HG02759 (cell line): ENCODE measurements at regions not wholly inside any gene's neighbourhood (a gene's known extent, or its start where the extent isn't known, plus 50 kb on each side); places are given as distances from the start of the nearest gene placed in this dataset.

ENCODE experiments used
- ATAC-seq: cut with Tn5 transposase; IDR thresholded peaks from one replicate; pipeline ENCODE4 v1.9.1; 2021; ENCODE audit warnings: mild to moderate bottlenecking, moderate library complexity; ENCODE audit not compliant: unreplicated experiment

DNA sequence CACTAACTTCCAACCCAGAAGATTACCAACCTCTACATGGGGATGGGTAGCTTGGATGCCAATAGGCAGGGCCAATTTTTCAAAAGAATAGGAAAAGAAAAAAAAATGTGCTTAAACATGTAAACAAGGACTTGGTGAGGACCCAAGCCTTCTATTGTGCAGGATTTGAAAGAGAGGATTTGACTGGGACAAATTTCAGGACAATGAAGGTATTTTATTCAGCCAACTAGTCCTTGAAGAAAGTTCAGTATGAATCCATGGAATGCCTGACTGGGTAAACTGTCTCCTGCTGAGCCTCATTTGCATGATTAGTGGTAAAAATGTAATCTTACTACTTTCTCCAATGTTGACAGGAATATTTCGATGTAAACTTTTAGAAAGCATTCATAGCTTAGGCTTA, 192.5 kb upstream of the RORB start:
- ATAC-seq = no peak

DNA sequence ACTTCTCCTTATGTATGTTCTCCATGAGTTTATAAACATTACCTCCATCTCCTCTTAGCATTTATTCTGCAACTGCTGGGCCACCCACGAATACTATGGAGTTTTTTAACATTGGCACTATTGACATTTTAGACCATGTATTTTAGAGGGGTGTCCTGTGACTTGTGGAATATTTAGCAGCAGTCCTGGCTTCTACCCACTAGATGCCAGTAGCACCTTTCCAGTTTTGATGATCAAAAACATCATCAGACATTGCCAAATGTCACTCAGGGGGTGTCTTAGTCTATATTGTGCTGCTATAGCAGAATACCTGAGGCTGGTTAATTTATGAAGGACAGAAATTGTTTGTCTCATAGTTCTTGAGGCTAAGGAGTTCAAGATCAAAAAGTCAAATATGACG, 187.5 kb upstream of the RORB start:
- no peak for ATAC-seq

DNA sequence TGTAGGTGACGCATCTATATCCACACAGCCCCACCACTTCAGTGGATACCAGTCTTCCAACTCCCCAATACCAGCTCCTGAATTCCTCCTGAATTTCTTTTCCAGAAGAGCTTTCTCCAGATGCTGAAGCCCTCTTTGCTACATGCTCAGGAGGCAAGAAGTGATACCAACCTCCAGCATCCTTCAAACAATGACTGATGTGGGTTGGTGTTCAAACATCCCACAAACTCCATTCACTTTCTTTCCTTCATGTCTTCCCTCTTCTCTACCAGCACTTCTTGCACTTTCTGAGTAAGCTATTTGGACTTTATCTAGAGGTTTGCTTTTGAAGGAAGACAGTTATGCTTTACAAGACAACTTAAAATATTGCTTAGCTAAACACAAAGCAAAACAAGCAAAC, 179.9 kb upstream of the RORB start:
- ATAC-seq = no peak

DNA sequence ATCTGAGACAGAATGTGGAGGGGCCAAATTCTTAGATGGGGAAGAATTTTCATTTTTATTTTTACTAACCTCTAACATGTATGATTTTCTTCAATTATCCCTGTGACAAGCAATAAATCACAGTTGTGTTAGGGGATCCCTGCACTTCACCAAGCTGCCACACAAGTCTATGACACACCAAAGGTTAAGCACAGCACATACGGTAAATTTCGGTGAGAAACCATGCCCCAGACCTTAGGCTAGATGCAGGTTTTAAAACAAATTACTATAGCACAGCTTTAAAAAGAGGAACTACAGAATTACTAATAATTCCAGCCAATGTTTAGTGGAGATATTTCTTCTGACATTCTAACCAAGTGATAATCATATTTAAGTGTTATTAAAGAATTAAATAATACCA, 175.7 kb upstream of the RORB start:
- no peak for ATAC-seq

DNA sequence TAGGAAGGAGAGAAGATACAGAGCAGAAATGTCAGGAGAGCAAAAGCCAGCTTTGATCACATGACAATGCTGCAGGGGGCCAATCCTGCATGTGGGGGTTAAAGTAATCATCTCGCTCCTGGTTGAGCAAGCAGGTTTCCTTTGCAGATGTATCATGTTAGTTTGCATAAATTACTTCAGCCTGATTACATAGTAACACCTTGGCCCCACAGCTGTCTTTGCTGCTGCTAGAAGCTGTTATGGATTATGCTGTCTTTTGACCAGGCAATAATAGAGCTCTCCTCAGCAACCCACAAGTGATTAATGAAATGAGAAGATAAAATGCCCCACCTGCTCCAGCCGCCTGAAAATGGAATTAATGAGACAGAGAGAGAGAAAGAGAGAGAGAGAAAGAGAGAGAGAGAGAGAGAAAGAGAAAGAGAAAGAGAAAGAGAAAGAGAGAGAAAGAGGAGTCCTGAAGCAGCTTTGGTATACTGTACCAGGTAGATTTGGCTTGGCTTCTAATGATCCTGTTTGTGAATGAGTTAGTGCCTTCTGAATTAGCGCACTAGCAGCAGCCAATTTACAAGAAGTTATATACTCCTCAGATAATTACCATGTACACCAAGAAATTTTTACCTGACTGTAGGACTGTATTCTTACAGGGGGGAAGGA, 174.3 kb upstream of the RORB start:
- no peak for ATAC-seq

DNA sequence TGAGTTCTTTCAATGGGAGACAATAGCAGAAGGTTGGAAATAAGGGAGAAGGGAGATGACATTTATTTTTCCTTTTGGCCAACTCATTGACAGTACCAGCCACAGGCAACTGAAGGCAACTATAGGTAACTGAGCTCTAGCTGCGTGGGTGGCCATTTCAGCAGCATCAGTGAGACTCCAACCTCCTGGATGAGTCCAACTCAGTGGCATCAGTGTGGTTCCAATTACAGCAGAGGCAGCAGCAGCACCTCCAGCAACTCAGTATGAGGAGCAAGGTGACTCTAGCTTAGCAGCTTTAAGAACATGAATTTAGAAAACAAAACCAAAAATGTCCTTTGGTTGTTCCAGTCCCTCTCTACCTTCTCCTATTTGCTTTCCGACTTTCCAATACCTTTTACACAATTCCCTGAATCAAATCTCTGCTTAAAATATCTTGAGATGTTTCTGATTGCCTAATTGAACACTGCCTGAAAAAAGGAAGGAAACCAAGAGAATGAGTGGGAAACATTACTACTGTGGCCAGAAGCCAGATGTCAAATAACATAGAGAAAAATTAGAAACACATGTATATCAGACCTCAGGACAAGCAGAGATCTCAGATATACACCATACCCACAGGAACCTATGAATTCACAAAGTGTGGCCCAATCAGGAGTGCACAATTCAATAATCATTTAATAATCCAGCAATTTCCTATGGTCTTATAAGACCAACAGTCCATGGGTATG, 166.5 kb upstream of the RORB start:
- no peak for ATAC-seq

DNA sequence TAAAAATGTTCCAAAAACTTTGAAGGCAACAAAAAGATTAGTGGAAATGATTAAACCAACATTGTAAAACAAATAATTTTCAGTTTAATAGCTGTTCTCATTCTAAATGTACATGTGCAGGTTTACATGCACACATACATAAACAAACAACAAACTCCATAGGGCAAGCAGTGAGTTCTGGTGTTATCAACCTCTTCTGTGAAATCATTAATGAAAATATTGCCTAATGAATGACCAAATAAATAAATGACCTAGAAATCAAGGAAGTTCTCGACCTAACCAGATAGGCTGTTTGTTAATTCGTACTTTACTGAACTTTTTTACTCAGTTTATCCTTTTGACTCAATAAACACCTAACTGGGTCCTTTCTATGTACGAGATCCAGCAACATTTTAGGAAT, 165.5 kb upstream of the RORB start:
- no peak for ATAC-seq

DNA sequence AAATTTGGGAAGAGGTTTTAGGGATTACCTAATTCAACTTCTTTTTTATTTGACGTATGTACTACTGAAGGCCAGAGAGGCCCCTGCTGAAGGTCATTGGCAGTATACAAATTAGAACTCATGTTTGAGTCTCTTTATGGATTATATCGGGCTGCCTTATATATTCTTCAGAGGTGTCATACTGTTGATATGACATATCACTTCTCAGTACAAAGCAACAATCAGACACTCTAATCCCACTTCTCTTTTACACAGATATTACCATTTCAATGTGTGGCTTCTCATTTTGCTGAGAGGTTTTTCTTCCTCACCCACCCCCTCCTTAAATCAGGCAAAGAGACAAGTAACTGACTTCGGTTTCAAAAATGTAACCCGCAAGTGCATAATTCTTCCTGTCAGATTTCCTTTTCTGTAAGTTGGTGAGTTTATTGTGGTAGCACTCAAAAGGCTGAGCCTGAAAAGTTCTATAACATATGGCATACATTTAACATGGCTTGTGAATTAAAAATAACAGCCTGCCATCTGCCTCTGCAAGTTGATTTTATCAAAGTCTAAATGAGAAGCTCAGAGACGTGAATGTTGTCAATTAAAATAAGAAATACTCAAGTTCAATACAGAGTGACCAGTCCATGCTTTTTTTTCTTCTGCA, 163.6 kb upstream of the RORB start:
- no peak for ATAC-seq

DNA sequence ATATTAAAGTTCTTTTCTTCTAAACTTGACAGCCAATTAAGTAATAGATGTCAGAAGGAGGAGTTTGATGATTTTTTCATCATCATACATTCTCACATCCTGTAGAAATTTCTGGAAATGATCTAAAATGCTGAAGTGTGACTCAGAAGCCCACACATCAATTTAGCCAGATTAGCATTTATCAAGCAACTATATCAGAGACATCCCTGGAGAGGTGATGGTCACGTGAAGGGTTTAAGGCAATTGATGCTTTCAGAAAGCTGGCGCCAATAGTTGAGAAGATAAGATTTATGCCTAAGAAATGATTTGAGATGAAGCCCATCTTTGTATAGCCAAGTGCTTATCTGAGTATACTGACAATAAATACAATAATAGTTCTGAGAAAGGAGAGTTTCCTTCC, 162.9 kb upstream of the RORB start:
- no peak for ATAC-seq

DNA sequence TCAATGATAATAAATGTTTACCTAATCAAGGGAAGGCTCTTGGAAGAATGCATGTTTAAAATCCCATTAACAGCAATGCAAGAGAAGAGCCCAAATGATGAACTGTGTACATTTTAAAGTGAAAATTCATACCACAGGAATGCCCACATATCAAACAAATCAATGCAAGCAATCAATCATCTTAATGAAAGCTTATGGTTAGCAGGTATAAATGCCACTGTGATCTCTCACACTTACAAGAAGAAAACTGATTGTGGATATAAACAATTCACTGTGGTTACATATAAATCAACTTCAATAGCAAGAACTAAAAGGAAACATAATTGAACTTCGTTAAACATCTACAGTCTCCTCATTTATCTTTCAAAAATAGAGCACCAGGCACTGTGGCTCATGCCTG, 161.0 kb upstream of the RORB start:
- ATAC-seq = no peak

DNA sequence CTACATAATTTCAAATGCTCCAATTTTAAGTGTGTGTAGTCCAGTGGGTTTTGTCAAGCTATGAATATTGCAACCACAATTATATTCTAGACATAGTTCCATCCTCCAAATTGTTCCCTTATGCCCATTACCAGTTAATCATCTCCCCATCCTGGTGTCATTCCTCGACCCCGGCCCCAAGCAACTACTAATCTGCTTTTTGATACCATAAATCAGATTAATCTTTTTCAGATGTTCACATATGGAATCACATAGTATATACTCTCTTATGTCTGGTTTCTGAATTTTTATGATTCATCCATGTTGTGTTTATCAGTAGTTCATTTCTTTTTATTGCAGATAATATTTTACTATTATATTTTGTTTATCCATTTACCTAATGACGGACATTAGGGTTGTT, 148.4 kb upstream of the RORB start:
- ATAC-seq = no peak

DNA sequence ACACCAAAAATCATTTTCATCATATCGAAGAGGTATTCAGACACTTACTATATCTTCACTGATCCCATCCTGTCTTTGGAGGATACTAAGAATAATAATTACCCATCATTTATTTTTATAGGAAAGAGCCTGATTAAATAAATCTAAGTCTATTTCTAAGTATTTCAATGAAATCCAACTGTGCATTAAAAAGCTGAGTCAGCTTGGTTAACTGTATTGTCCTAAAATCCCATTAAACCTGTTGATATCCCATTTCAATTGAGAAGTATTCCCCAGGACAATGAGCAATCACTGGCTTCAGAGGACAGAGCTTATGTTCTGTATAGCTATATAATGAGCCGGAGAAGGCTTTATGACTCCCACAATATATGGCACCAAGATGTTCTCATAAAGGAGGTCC, 142.0 kb upstream of the RORB start:
- ATAC-seq = no peak

DNA sequence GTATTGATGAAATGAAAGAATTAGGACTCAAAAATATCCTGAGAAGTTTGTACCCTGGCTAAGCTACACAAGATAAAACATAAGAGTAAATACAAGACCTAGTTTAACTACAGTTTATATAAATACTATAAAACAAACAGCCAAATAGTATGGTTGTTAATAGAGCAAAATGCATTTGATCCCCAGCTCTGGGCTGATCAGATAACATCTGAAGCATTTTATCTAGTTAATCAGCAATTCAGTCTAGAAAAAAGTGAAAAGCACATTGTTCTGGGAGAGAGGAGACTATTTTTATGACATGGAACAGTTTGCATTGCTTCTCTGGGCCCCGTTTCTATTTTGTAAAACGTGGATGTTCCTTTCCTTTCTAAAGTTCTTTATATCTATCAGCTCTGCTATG, 139.6 kb upstream of the RORB start:
- no peak for ATAC-seq

DNA sequence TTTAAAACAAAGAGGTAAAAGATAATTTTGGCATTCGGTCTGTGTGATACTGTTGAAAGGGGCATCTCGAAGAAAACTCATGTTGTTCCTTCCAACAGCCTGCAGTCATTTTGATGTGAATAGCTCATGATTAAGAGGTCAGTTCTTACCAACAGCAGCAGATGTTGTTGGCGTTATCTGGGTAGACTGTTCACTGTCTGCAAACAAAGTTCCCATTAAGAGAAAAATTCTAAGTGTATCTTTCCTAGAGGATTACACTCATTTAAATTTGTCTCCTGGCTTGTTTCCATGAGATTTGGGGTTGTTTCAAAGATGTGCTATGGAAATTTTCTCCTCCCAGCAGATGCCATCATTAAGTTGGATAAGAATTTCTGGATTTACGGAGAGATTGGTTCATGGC, 138.2 kb upstream of the RORB start:
- ATAC-seq = no peak

DNA sequence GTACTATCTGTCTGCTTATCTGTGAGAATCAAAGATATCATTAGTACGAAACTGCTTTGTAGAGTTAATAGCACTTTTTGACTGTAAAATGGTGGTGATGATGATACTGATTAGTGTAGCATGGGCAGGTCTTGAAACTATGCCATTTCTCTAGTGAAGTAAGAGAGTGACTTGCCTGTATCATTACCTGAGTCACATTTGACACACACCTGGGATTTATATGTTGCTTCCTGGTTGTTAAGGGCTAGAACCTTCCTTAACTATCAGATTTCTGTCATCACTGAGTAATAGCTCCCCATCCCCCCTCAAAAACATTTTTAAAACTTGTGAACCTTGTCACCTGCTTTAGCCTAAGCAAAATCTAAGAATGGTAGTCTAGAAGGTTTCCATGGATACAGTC, 135.6 kb upstream of the RORB start:
- no peak for ATAC-seq

DNA sequence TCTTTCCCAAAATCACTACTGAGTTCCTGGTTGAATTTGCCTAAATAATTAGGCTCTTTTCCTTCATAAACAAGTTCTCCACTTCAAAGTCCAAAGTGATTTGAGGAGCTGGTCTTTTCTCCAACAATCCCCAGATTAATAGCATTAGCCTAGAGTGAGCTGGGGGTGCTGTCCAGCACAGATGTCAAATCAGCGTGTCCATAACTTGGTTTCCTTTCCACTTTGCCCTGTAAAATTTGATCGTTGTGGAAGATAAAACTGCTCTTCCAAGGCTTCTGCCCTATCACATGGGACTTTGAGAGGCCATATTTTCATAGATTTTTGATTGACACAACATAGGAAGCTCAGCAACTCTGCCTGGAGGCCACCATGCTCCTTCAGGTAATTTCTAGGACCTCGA, 134.7 kb upstream of the RORB start:
- ATAC-seq = no peak

DNA sequence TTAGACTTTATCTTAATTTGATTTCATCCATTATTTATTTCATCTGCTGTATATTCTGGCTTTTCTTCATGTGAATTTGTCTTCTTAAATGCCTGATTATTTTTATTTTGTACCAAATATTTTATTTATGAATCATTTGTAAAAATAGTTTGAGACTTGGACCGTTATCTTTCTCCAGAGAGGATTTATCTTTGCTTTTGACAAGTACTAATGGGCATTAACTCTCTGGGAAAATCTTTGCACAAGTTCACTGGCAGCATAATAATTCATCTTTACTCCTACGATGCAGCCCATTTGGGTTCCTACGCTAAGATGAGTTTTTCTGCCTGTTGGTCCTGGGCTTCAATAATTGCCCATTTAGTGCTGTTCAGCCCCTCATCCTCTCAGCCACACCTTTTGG, 131.0 kb upstream of the RORB start:
- ATAC-seq = no peak

DNA sequence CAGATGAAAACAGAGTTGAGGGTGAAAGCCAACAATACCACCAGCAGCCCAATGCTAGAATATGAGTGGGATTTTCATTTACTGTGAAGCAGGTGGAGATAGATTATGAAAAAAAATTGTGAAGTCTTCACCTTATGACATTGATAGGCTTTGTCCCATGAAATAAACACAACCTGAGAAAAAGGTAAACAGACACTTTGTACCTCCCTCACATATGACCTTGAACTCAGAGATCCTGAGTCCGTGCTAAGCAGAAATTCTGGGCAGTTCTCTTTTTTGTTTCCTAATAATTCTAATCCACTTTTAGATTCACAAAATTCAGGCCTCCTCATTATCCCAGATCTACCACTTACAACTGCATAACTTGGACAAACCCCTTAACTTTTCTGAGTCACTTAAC, 127.3 kb upstream of the RORB start:
- no peak for ATAC-seq

DNA sequence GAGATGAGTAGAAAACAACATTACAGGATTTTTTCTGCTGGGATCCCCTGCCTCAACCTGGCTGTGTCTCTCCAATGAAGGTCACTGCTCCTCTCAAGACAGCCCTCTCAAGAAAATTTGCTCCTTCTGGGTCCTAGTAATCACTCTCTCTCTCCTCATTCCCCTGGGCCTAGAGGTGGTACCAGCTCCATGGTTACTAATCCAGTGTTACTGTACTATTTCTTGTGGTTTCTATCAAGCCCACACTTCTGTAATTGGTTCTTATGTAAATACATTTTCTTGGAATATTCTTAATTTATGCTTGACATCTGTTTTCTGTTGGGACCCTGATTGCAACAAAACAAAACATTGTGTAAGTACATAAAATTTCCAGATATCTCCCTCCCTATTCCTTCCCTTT, 123.8 kb upstream of the RORB start:
- no peak for ATAC-seq

DNA sequence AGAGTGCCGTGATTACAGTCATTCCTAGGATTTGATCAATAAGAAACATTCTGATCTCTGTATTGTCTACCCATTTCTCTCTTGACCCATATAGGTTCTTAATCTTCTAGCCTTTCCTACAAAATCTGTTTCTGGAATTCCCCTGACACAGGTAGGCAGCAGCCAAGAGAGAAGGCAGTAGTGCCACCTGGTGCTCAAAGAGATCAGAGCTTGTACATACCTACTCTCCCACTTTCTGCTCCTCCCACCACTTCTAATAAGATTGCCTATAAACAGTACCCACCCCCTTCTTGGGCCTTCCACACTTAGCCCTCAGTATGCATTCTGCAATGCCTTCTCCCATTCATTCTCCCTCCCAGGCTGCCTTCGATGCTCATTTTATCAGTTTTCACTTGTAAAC, 117.4 kb upstream of the RORB start:
- ATAC-seq = peak; percentile 73

DNA sequence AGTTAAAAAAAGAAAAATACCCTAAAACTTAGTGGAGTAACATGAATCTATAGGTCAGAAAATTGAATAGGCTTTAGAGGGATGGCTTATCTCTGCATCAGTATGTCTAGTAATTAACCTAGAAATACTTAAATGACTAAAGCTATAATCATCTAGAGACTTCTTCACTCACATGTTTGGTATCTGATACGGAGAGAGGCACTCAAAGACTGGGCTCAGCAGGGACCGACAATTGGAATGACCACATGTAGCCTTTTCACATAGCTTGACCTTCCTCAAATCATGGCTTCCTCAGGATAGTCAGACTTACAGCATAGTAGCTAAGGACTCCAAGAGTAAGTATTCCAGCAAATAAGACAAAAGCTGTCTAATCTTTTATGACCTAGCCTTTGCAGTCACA, 105.3 kb upstream of the RORB start:
- ATAC-seq = no peak

DNA sequence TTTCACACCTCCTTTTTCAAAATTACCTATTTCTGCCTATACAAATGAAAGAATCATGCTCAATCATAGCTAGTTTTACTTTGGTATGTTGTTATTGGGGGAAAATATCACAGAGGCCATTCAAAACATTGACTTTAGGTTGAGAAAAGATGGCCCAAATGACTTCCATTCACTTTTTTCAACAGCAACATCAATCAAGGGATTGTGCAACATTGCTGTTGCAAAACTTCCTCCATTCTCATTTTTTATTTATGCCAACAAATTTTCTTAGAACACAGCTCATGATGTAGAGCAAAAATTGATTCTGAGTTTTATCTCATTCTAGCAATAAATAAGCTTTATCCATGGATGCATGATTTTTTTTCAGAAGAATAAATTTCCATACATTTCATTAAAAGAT, 93.6 kb upstream of the RORB start:
- ATAC-seq = no peak

DNA sequence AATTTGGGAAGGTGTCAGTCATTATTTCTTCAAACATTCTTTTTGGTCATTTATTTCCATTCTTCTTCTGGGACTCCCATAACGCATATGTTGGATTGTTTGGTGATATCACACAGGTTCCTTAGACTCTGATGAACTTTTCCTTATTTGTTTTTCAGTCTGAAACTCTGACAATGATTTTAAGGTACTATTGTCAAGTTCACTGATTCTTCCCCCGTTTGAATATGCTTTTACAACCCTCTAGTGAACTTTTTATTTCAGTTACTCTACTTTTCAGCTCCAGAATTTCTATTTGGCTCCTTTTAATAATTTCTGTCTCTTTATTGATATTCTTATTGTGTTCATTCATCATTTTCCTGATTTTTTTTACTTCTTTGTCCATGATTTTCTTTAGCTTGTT, 92.5 kb upstream of the RORB start:
- no peak for ATAC-seq
